ENCODE measurements at regions not wholly inside any gene's neighbourhood (a gene's known extent, or its start where the extent isn't known, plus 50 kb on each side); places are given as distances from the start of the nearest gene placed in this dataset.

GRCh38 chr2:120862201-120863060, 126.8 kb downstream of the GLI2 start:
- Mint-ChIP-seq H3K9me3 (no peaks in the 10 kb centered on the region), H3K4me1 (ENCODE audit: low read depth) (no peaks in the 10 kb centered on the region), H3K4me3 (no peak overlapping the region), H3K36me3 (ENCODE audit: low read depth) (no peaks in the 10 kb centered on the region), H3K27me3 (ENCODE audit: low read depth) (peaks cover 14% of the 10 kb centered on the region), H3K27ac (no peak overlapping the region)
- intact Hi-C loops (cut with micrococcal nuclease) = no loop called here
- CTCF ChIA-PET = interaction anchor here (1.2 kb wide), 1 partner anchor 83 kb away, joined by 3 read pairs; no protein-coding TSS in a partner anchor
- no peak for DNase-seq

DNA sequence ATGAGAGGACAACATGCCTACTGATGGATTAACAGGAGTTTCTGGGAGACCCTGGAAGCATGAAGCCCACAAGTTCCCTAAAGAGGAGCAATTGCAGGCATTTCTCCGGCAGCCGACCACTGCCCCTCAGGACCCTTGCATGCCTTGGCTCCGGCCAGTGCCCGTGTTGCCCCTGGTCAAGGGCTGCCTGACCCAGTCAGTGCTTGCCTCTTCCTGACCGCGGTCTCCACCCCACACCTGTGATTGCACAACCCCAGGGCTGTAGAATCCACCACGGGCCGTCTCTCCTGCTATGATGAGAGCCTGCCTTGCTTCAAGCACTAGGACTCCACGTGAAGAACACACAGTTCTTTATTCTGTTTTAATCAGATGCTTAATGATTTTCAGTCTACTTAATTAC, 127.5 kb downstream of the GLI2 start:
- Mint-ChIP-seq H3K9me3 (no peaks in the 10 kb centered on the region), H3K4me3 (no peak overlapping the region), H3K36me3 (ENCODE audit: low read depth) (no peaks in the 10 kb centered on the region), H3K27me3 (ENCODE audit: low read depth) (peaks cover 20% of the 10 kb centered on the region), H3K27ac (no peak overlapping the region), H3K4me1 (ENCODE audit: low read depth) (peaks cover 2% of the 10 kb centered on the region)
- DNase-seq = no peak
- CTCF ChIA-PET = no interaction called here
- intact Hi-C loops (cut with micrococcal nuclease) = no loop called here

- CTCF ChIA-PET = no interaction called here
- Mint-ChIP-seq H3K9me3 (no peaks in the 10 kb centered on the region), H3K27me3 (ENCODE audit: low read depth) (peaks cover 26% of the 10 kb centered on the region), H3K27ac (no peak overlapping the region), H3K4me1 (ENCODE audit: low read depth) (peaks cover 2% of the 10 kb centered on the region), H3K36me3 (ENCODE audit: low read depth) (no peaks in the 10 kb centered on the region), H3K4me3 (no peak overlapping the region)
- DNase-seq = no peak
- intact Hi-C loops (cut with micrococcal nuclease) = no loop called here
These were observed 128.1 kb downstream of the GLI2 start for GRCh38 chr2:120863661-120864320.

DNA sequence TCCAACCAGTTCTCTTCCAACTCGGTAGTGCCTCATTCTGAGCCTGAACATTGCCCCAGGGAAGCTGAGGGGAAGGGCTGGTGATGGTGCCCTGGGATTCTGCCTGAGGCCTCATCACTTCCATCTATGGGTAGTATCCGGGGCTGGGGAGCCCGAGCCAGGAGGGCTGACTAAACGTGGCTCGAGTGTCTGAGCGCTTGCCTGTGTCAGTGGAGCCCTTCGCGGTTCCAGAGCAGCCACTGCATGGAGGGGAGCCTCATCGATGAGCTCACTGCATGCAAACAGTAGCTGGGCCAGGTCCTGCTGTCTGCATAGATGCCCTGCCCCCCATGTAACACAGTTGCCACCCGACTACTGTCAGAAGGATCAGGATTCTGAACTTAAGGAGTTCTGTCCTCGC, 129.3 kb downstream of the GLI2 start:
- no peaks in the 10 kb centered on the region for H3K9me3 Mint-ChIP-seq

DNA sequence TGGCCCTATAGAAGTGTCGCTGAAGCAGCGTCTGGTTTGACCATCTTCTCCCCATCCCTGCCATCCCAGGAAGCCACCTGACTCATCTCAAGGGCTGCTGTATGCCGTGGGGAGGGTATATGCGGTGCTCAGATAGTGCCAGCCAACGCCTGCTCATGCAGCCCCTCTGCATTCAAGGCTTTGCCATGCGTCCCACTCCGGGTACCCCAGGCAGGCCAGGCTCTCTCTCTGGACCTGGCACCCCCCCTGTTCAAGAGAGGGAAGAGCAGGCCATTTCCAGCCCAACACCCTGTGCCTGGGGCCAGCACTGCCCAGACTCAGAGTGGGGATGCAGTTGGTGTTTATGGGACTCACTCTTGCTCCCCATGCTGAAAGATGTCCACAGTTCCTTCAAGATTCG, 130.0 kb downstream of the GLI2 start:
- H3K27ac Mint-ChIP-seq = no peak overlapping the region
- CTCF ChIA-PET = interaction anchor here (0.6 kb wide), 1 partner anchor 185 kb away, joined by 4 read pairs; no protein-coding TSS in a partner anchor
- no peak for DNase-seq
- peaks cover 2% of the 10 kb centered on the region for H3K4me1 Mint-ChIP-seq (ENCODE audit: low read depth)
- no peaks in the 10 kb centered on the region for H3K9me3 Mint-ChIP-seq
- H3K36me3 Mint-ChIP-seq (ENCODE audit: low read depth) = no peaks in the 10 kb centered on the region
- peaks cover 35% of the 10 kb centered on the region for H3K27me3 Mint-ChIP-seq (ENCODE audit: low read depth)
- H3K4me3 Mint-ChIP-seq = no peak overlapping the region
- intact Hi-C loops (cut with micrococcal nuclease) = no loop called here

More for the DNA sequence above, 129.3 kb downstream of the GLI2 start:
- peaks cover 31% of the 10 kb centered on the region for H3K27me3 Mint-ChIP-seq (ENCODE audit: low read depth)
- intact Hi-C loops (cut with micrococcal nuclease) = no loop called here
- no peak overlapping the region for H3K4me3 Mint-ChIP-seq
- no peaks in the 10 kb centered on the region for H3K36me3 Mint-ChIP-seq (ENCODE audit: low read depth)
- no peak overlapping the region for H3K27ac Mint-ChIP-seq
- CTCF ChIA-PET = no interaction called here
- H3K4me1 Mint-ChIP-seq (ENCODE audit: low read depth) = peaks cover 2% of the 10 kb centered on the region
- DNase-seq = no peak

- no peaks in the 10 kb centered on the region for H3K9me3 Mint-ChIP-seq
- no peak overlapping the region for H3K27ac Mint-ChIP-seq
- H3K27me3 Mint-ChIP-seq (ENCODE audit: low read depth) = peaks cover 35% of the 10 kb centered on the region
- no peak overlapping the region for H3K4me3 Mint-ChIP-seq
- no peaks in the 10 kb centered on the region for H3K36me3 Mint-ChIP-seq (ENCODE audit: low read depth)
- CTCF ChIA-PET = interaction anchor here (0.6 kb wide), 1 partner anchor 185 kb away, joined by 4 read pairs; no protein-coding TSS in a partner anchor
- DNase-seq = no peak
- intact Hi-C loops (cut with micrococcal nuclease) = no loop called here
- H3K4me1 Mint-ChIP-seq (ENCODE audit: low read depth) = peaks cover 2% of the 10 kb centered on the region
These were observed 130.4 kb downstream of the GLI2 start for GRCh38 chr2:120866071-120866470.

DNA sequence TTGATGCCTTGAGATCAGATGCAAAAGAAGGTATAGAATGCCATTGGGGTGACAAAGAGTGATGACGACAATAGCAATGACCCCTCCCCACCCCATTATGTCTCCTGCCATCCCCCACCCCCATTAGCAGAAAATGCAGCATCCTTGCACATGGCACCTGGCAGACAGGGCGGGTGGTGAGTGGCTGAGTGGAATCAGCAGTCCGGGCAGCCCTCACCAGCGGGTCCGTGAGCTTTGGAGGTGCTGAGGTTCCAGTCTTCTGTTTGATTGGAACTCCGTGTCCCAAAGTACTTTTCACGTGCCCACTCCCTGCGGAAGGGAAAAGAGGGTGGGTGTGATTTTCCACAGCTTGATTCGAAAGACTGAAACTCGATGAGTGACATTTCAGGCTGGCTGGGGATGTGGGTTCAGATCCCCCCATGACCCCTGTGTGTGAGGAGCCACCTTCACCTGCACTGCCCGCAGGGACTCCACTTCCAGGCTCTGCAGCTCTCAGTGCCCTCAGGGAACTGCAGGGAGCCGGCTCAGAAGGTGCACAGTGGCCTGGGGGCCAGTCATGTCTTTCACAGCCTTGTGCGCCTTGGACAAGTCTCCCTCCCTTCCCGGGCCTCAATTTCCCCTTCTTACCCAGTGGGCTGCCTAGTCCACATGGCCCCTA, 130.9 kb downstream of the GLI2 start:
- Mint-ChIP-seq H3K4me3 (no peak overlapping the region), H3K4me1 (ENCODE audit: low read depth) (peaks cover 2% of the 10 kb centered on the region), H3K27me3 (ENCODE audit: low read depth) (peaks cover 35% of the 10 kb centered on the region), H3K27ac (no peak overlapping the region), H3K9me3 (no peaks in the 10 kb centered on the region), H3K36me3 (ENCODE audit: low read depth) (no peaks in the 10 kb centered on the region)
- no peak for DNase-seq
- CTCF ChIA-PET = interaction anchor here (0.6 kb wide), 1 partner anchor 186 kb away, joined by 4 read pairs; no protein-coding TSS in a partner anchor
- intact Hi-C loops (cut with micrococcal nuclease) = no loop called here

- intact Hi-C loops (cut with micrococcal nuclease) = no loop called here
- no peaks in the 10 kb centered on the region for H3K36me3 Mint-ChIP-seq (ENCODE audit: low read depth)
- CTCF ChIA-PET = no interaction called here
- H3K27me3 Mint-ChIP-seq (ENCODE audit: low read depth) = peaks cover 35% of the 10 kb centered on the region
- no peak overlapping the region for H3K4me3 Mint-ChIP-seq
- no peak for DNase-seq
- no peaks in the 10 kb centered on the region for H3K9me3 Mint-ChIP-seq
- H3K27ac Mint-ChIP-seq = no peak overlapping the region
- H3K4me1 Mint-ChIP-seq (ENCODE audit: low read depth) = peaks cover 2% of the 10 kb centered on the region
These were observed 131.9 kb downstream of the GLI2 start for GRCh38 chr2:120867290-120868241.

DNA sequence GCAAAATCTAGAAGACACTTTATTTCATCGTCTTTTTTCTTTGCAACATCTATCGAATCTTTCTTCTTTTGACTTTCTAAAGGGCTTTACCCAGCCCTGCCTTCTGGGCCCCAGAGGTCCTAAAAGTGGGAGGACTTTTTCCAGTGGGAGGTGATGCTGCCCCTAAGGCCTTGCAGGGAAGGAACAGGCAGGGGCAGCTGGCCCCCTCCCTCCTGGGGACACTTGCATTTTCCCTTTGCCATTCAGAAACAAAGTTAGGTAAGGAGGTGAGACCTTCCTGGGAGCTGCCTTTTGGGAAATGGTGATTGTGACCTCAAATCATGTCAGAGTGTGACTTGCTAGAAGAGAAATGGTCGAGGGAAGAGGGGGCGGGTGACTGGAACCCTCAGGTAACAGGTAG, 132.7 kb downstream of the GLI2 start:
- Mint-ChIP-seq H3K4me3 (no peak overlapping the region), H3K27me3 (ENCODE audit: low read depth) (peaks cover 35% of the 10 kb centered on the region), H3K36me3 (ENCODE audit: low read depth) (no peaks in the 10 kb centered on the region), H3K9me3 (no peaks in the 10 kb centered on the region), H3K4me1 (ENCODE audit: low read depth) (peaks cover 2% of the 10 kb centered on the region), H3K27ac (no peak overlapping the region)
- no peak for DNase-seq
- intact Hi-C loops (cut with micrococcal nuclease) = no loop called here
- CTCF ChIA-PET = no interaction called here

- no peak for DNase-seq
- H3K4me3 Mint-ChIP-seq = no peak overlapping the region
- intact Hi-C loops (cut with micrococcal nuclease) = no loop called here
- no peak overlapping the region for H3K27ac Mint-ChIP-seq
- peaks cover 35% of the 10 kb centered on the region for H3K27me3 Mint-ChIP-seq (ENCODE audit: low read depth)
- CTCF ChIA-PET = no interaction called here
- no peaks in the 10 kb centered on the region for H3K9me3 Mint-ChIP-seq
- no peaks in the 10 kb centered on the region for H3K36me3 Mint-ChIP-seq (ENCODE audit: low read depth)
- H3K4me1 Mint-ChIP-seq (ENCODE audit: low read depth) = peaks cover 2% of the 10 kb centered on the region
These were observed 133.5 kb downstream of the GLI2 start for GRCh38 chr2:120869036-120869729.

DNA sequence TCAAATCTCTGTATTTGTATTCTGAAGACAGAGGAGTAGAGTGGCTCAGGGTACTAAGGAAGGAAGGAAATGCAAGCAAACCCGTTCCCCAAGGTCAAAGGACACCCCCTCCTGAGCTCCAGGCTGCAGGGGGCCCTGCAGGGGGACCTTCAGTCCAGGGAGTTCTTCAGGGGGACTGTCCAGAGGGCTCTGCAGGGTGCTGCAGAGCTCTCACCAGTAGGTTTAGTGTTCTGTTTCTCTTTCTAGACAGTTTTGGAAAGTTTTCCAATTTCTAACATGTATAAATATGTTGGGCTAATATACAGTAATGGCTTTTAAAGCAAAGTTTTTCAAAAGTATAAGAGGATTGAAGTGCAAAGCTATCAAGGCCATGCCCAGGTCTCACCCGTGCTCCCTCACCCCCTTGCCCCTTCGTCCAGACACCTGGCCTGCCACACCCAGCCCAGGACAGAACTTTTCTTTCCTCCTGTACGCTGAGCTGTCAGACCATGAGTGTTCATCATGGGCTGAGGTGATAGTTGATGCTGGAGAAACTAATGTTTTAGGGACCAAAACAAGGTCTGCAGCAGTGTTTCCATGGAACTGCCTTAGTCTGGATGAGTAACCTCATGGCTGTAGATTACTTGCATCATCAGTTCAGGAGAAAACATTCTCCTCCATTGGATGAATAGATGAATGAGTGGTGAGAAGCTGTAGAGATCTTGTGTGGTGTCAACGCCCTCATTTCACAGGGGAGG, 134.2 kb downstream of the GLI2 start:
- Mint-ChIP-seq H3K27ac (no peak overlapping the region), H3K36me3 (ENCODE audit: low read depth) (no peaks in the 10 kb centered on the region), H3K27me3 (ENCODE audit: low read depth) (peaks cover 33% of the 10 kb centered on the region), H3K4me3 (no peak overlapping the region), H3K9me3 (no peaks in the 10 kb centered on the region), H3K4me1 (ENCODE audit: low read depth) (peaks cover 2% of the 10 kb centered on the region)
- DNase-seq = no peak
- intact Hi-C loops (cut with micrococcal nuclease) = no loop called here
- CTCF ChIA-PET = no interaction called here

All from activated naive CD4-positive, alpha-beta T cell treated with anti-CD3 and anti-CD28 coated beads for 36 hours (primary cell).